ENCODE measurements at regions not wholly inside any gene's neighbourhood (a gene's known extent, or its start where the extent isn't known, plus 50 kb on each side); places are given as distances from the start of the nearest gene placed in this dataset.

DNA sequence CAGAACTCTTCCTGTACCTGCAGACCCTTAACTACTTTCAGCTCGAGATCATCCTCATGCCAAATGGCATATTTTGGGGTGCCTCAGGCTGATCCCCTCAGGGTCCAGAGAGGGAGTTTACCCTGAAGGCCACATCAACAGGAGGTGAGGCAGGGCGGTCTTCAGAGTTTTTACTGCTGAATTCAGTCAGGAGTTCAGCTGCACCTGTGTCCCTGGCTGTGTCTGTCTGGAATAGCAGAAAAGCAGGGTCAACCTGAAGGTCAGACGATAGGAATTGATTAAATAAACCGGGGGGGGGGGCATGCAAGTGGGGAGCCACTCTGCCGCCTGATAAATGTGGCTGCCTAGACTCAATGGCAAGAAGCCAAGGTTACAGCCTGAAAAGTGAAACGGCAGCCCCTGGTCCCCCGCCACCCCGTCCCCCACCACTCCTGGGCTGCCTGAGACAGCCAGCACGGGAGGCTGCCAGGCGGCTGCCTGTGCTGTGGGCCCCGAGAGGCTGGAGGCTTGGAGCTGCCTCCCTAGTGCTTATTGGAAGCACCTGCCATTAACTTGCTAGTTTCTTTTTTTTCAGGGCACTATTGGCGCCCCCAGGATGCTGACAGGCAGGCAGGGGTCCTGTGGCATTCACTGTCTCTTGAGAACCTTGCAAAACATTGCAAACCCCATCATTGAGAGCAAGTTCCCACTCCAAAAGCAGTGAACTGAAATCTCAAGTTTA, 182.7 kb upstream of the PPP1R26 start:
- no peak overlapping the region for H3K4ac ChIP-seq (ENCODE audit: low read depth, low read length)
- H3K79me1 ChIP-seq (ENCODE audit: low read length): no peaks in the 10 kb centered on the region
- H2BK120ac ChIP-seq (ENCODE audit: low read depth, low read length): no peak overlapping the region
- no peak overlapping the region for H2BK15ac ChIP-seq (replicated peaks; ENCODE audit: low read depth)
- no peak overlapping the region for H3K4me3 ChIP-seq (ENCODE audit: low read length)
- H3K36me3 ChIP-seq (ENCODE audit: control insufficient read depth, insufficient read depth, low read length): no peaks in the 10 kb centered on the region
- no peak overlapping the region for H3K4me2 ChIP-seq (ENCODE audit: low read length)
- no peak overlapping the region for H3K23ac ChIP-seq (ENCODE audit: low read length)
- H4K8ac ChIP-seq (ENCODE audit: low read depth, low read length): no peak overlapping the region
- no peak overlapping the region for H3K27ac ChIP-seq (ENCODE audit: low read depth, low read length)
- no peak for DNase-seq
- H3K4me1 ChIP-seq (ENCODE audit: control insufficient read depth, low read depth, low read length): peaks cover 6% of the 10 kb centered on the region
- no peak overlapping the region for H3K18ac ChIP-seq (ENCODE audit: low read length)
- H3K56ac ChIP-seq (ENCODE audit: low read length): no peak overlapping the region
- H3K79me2 ChIP-seq (ENCODE audit: control insufficient read depth, insufficient read depth, low read length): no peaks in the 10 kb centered on the region
- no CpG with 5 or more reads among the region's 12 CpGs for WGBS (ENCODE audit: extremely low coverage, insufficient coverage, low lambda C conversion rate)
- H3K9ac ChIP-seq (ENCODE audit: low read length): no peak overlapping the region
- no peak overlapping the region for H2AK5ac ChIP-seq (ENCODE audit: low read length)
- no peak overlapping the region for H4K5ac ChIP-seq (ENCODE audit: low read length)
- H2BK5ac ChIP-seq (ENCODE audit: low read length): no peak overlapping the region
- H3K27me3 ChIP-seq (ENCODE audit: insufficient read depth, low read length, poor library complexity): no peaks in the 10 kb centered on the region

DNA sequence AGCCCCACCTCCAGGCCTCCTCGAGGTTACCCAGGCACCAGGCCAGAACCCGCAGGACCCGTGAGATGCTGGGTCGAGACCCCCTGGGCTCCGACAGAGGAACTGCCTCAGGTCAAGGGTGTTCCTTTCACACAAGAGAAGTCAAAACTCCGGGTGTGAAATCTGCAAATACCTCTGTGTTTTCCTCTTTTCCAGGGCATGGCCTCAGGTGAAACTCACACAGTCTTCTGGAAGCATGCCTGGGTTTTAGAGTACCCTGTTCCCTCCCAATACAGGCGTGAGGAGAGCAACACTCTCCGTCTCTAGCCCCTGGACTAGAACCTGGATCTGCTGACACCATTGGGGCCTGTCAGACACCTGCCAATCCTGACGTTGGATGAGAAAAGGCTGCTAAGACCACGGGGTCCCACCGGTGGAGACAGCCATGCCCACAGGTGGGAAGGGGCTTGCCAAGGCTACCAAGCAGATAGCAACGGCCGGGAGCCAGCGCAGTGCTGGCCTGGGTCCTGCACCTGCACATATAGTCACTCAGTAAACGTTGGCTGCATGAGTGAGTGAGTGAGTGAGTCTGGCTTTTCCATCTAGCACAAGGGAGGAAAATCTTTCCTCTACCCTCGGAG, 182.0 kb upstream of the PPP1R26 start:
- H2BK15ac ChIP-seq (replicated peaks; ENCODE audit: low read depth): no peak overlapping the region
- H3K23ac ChIP-seq (ENCODE audit: low read length): no peak overlapping the region
- no peaks in the 10 kb centered on the region for H3K27me3 ChIP-seq (ENCODE audit: insufficient read depth, low read length, poor library complexity)
- no CpG with 5 or more reads among the region's 16 CpGs for WGBS (ENCODE audit: extremely low coverage, insufficient coverage, low lambda C conversion rate)
- peaks cover 6% of the 10 kb centered on the region for H3K4me1 ChIP-seq (ENCODE audit: control insufficient read depth, low read depth, low read length)
- H2BK120ac ChIP-seq (ENCODE audit: low read depth, low read length): no peak overlapping the region
- no peak overlapping the region for H3K4ac ChIP-seq (ENCODE audit: low read depth, low read length)
- no peak overlapping the region for H3K9ac ChIP-seq (ENCODE audit: low read length)
- no peak overlapping the region for H3K4me2 ChIP-seq (ENCODE audit: low read length)
- H3K36me3 ChIP-seq (ENCODE audit: control insufficient read depth, insufficient read depth, low read length): no peaks in the 10 kb centered on the region
- no peak overlapping the region for H2AK5ac ChIP-seq (ENCODE audit: low read length)
- no peak overlapping the region for H4K5ac ChIP-seq (ENCODE audit: low read length)
- H3K79me1 ChIP-seq (ENCODE audit: low read length): no peaks in the 10 kb centered on the region
- no peak overlapping the region for H3K18ac ChIP-seq (ENCODE audit: low read length)
- no peak overlapping the region for H3K56ac ChIP-seq (ENCODE audit: low read length)
- no peaks in the 10 kb centered on the region for H3K79me2 ChIP-seq (ENCODE audit: control insufficient read depth, insufficient read depth, low read length)
- no peak for DNase-seq
- H4K8ac ChIP-seq (ENCODE audit: low read depth, low read length): no peak overlapping the region
- no peak overlapping the region for H3K4me3 ChIP-seq (ENCODE audit: low read length)
- H3K27ac ChIP-seq (ENCODE audit: low read depth, low read length): no peak overlapping the region
- H2BK5ac ChIP-seq (ENCODE audit: low read length): no peak overlapping the region

DNA sequence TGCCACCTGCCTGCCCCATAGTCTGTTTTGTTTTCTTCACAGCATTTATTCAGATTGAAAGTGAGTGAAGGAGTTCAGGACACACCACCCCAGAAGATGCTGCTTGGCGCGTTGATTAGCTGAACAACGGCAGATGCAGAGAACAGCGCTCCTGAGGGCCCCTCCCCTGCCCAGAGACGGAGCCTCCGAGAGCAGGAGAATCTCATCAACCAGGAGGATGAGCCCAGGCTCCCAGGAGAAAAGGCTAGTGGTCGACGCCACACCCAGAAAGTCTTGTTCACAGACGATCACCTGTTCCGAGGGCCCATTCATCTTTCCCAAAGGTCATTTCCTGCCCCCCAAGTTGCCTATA, 180.4 kb upstream of the PPP1R26 start:
- Histone ChIP-seq H3K79me2 (ENCODE audit: control insufficient read depth, insufficient read depth, low read length) (no peaks in the 10 kb centered on the region), H2BK5ac (ENCODE audit: low read length) (no peak overlapping the region), H3K27me3 (ENCODE audit: insufficient read depth, low read length, poor library complexity) (no peaks in the 10 kb centered on the region), H3K4ac (ENCODE audit: low read depth, low read length) (no peak overlapping the region), H4K5ac (ENCODE audit: low read length) (no peak overlapping the region), H3K4me2 (ENCODE audit: low read length) (no peak overlapping the region), H2BK15ac (replicated peaks; ENCODE audit: low read depth) (no peak overlapping the region), H3K9ac (ENCODE audit: low read length) (no peak overlapping the region), H2AK5ac (ENCODE audit: low read length) (no peak overlapping the region), H3K4me3 (ENCODE audit: low read length) (no peak overlapping the region), H3K4me1 (ENCODE audit: control insufficient read depth, low read depth, low read length) (peaks cover 6% of the 10 kb centered on the region), H3K79me1 (ENCODE audit: low read length) (no peaks in the 10 kb centered on the region), H2BK120ac (ENCODE audit: low read depth, low read length) (no peak overlapping the region), H3K23ac (ENCODE audit: low read length) (no peak overlapping the region), H3K27ac (ENCODE audit: low read depth, low read length) (no peak overlapping the region), H3K36me3 (ENCODE audit: control insufficient read depth, insufficient read depth, low read length) (no peaks in the 10 kb centered on the region), H3K18ac (ENCODE audit: low read length) (no peak overlapping the region), H3K56ac (ENCODE audit: low read length) (no peak overlapping the region), H4K8ac (ENCODE audit: low read depth, low read length) (no peak overlapping the region)
- DNase-seq: no peak
- no CpG with 5 or more reads among the region's 10 CpGs for WGBS (ENCODE audit: extremely low coverage, insufficient coverage, low lambda C conversion rate)

DNA sequence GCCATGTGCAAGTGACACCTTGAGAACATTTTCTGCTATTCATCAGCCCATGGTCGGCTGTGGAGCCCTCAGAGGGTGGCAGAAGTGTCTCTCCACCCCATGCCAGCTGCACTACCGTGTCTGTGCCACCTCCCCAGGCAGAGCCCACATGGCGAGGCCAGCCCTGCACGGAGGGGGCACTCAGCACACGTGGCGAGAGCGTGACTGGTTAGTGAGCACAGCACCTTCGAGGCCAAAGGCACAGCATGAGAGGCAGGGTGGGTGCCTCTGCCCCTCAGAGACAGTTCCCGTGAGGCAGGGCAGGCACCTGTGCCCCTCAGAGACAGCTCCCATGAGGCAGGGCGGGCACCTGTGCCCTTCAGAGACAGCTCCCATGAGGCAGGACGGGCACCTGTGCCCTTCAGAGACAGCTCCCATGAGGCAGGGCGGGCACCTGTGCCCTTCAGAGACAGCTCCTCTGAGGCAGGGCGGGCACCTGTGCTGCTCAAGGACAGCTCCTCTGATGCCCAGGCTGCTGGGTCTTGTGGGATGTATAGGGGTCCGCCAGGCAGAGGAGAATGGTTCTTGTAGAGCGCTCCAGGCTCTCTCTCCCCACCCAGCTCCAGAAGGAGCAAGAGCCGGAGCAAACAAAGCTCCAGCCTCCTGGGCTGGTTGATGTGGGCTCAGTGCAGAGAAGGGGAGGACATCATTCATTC, 179.8 kb upstream of the PPP1R26 start:
- H3K4ac ChIP-seq (ENCODE audit: low read depth, low read length): no peak overlapping the region
- no peak overlapping the region for H2BK5ac ChIP-seq (ENCODE audit: low read length)
- H3K27ac ChIP-seq (ENCODE audit: low read depth, low read length): no peak overlapping the region
- H4K5ac ChIP-seq (ENCODE audit: low read length): no peak overlapping the region
- no peak overlapping the region for H2BK15ac ChIP-seq (replicated peaks; ENCODE audit: low read depth)
- H3K9ac ChIP-seq (ENCODE audit: low read length): no peak overlapping the region
- no peak for DNase-seq
- H3K18ac ChIP-seq (ENCODE audit: low read length): no peak overlapping the region
- H3K23ac ChIP-seq (ENCODE audit: low read length): no peak overlapping the region
- no peak overlapping the region for H4K8ac ChIP-seq (ENCODE audit: low read depth, low read length)
- no peaks in the 10 kb centered on the region for H3K79me2 ChIP-seq (ENCODE audit: control insufficient read depth, insufficient read depth, low read length)
- H2AK5ac ChIP-seq (ENCODE audit: low read length): no peak overlapping the region
- no CpG with 5 or more reads among the region's 16 CpGs for WGBS (ENCODE audit: extremely low coverage, insufficient coverage, low lambda C conversion rate)
- no peaks in the 10 kb centered on the region for H3K79me1 ChIP-seq (ENCODE audit: low read length)
- H2BK120ac ChIP-seq (ENCODE audit: low read depth, low read length): no peak overlapping the region
- peaks cover 6% of the 10 kb centered on the region for H3K4me1 ChIP-seq (ENCODE audit: control insufficient read depth, low read depth, low read length)
- no peak overlapping the region for H3K4me2 ChIP-seq (ENCODE audit: low read length)
- no peak overlapping the region for H3K4me3 ChIP-seq (ENCODE audit: low read length)
- no peak overlapping the region for H3K56ac ChIP-seq (ENCODE audit: low read length)
- H3K36me3 ChIP-seq (ENCODE audit: control insufficient read depth, insufficient read depth, low read length): no peaks in the 10 kb centered on the region
- H3K27me3 ChIP-seq (ENCODE audit: insufficient read depth, low read length, poor library complexity): no peaks in the 10 kb centered on the region

- Histone ChIP-seq H3K4me2 (ENCODE audit: low read length) (no peak overlapping the region), H2BK15ac (replicated peaks; ENCODE audit: low read depth) (no peak overlapping the region), H4K5ac (ENCODE audit: low read length) (no peak overlapping the region), H3K4me1 (ENCODE audit: control insufficient read depth, low read depth, low read length) (peaks cover 6% of the 10 kb centered on the region), H4K8ac (ENCODE audit: low read depth, low read length) (no peak overlapping the region), H2AK5ac (ENCODE audit: low read length) (no peak overlapping the region), H3K79me2 (ENCODE audit: control insufficient read depth, insufficient read depth, low read length) (no peaks in the 10 kb centered on the region), H3K23ac (ENCODE audit: low read length) (no peak overlapping the region), H2BK120ac (ENCODE audit: low read depth, low read length) (no peak overlapping the region), H3K4ac (ENCODE audit: low read depth, low read length) (no peak overlapping the region), H3K27ac (ENCODE audit: low read depth, low read length) (no peak overlapping the region), H3K9ac (ENCODE audit: low read length) (no peak overlapping the region), H3K4me3 (ENCODE audit: low read length) (no peak overlapping the region), H3K36me3 (ENCODE audit: control insufficient read depth, insufficient read depth, low read length) (no peaks in the 10 kb centered on the region), H3K56ac (ENCODE audit: low read length) (no peak overlapping the region), H3K27me3 (ENCODE audit: insufficient read depth, low read length, poor library complexity) (no peaks in the 10 kb centered on the region), H3K18ac (ENCODE audit: low read length) (no peak overlapping the region), H2BK5ac (ENCODE audit: low read length) (no peak overlapping the region), H3K79me1 (ENCODE audit: low read length) (no peaks in the 10 kb centered on the region)
- peak; percentile 21 for DNase-seq
- WGBS (ENCODE audit: extremely low coverage, insufficient coverage, low lambda C conversion rate): no CpG with 5 or more reads among the region's 21 CpGs
Measured at GRCh38 chr9:135300346-135301141, 179.0 kb upstream of the PPP1R26 start.
